ENCODE measurements at regions not wholly inside any gene's neighbourhood (a gene's known extent, or its start where the extent isn't known, plus 50 kb on each side); places are given as distances from the start of the nearest gene placed in this dataset.

GRCh38 chr13:50425772-50426171 lies 410.5 kb downstream of the KCNRG start:
- TF ChIP-seq CTCF (conservative IDR thresholded peaks at IDR 0.05) = no peak
- TF ChIP-seq EZH2 (IDR thresholded peaks at IDR 0.05; ENCODE audit: low read depth) = no peak

Measured in PC-9 (cell line).